ENCODE measurements at regions not wholly inside any gene's neighbourhood (a gene's known extent, or its start where the extent isn't known, plus 50 kb on each side); places are given as distances from the start of the nearest gene placed in this dataset.
"Not testable (repeated sequence)": the region's sequence is repeated elsewhere in the genome, so short reads cannot be mapped to it uniquely, and the experiment has no call there.

GRCh38 chrX:54615109-54615508, 85.1 kb downstream of the GNL3L start:
- DNase-seq (ENCODE audit: low read depth in 2 of 2), result no peak

GRCh38 chrX:54633641-54634040, 103.6 kb downstream of the GNL3L start:
- DNase-seq (ENCODE audit: low read depth in 2 of 2), result no peak

- DNase-seq (ENCODE audit: low read depth in 2 of 2), result no peak
Observed at GRCh38 chrX:54639018-54639345, 109.0 kb downstream of the GNL3L start.

GRCh38 chrX:54639346-54640102, 109.5 kb downstream of the GNL3L start:
- peak; percentile 92 to 93 for DNase-seq (ENCODE audit: low read depth in 2 of 2)

GRCh38 chrX:54640103-54640690, 110.2 kb downstream of the GNL3L start:
- DNase-seq (ENCODE audit: low read depth in 2 of 2), result no peak

- DNase-seq (ENCODE audit: low read depth in 2 of 2), result no peak
Observed at GRCh38 chrX:54640736-54641135, 110.7 kb downstream of the GNL3L start.

GRCh38 chrX:54641530-54641929, 111.5 kb downstream of the GNL3L start:
- DNase-seq (ENCODE audit: low read depth in 2 of 2), result no peak

- not testable (repeated sequence) for DNase-seq (ENCODE audit: low read depth in 2 of 2)
Observed at GRCh38 chrX:54647607-54648006, 117.6 kb downstream of the GNL3L start.

- no peak for DNase-seq (ENCODE audit: low read depth in 2 of 2)
Observed at GRCh38 chrX:54659547-54659946, 129.5 kb downstream of the GNL3L start.

GRCh38 chrX:54675762-54676161, 122.3 kb downstream of the ITIH6 start:
- DNase-seq (ENCODE audit: low read depth in 2 of 2), result no peak

- DNase-seq (ENCODE audit: low read depth in 2 of 2), result peak in 1 of 2 experiments; percentile 1
Observed at GRCh38 chrX:54695231-54695630, 102.8 kb downstream of the ITIH6 start.

GRCh38 chrX:54695816-54696487, 102.1 kb downstream of the ITIH6 start:
- no peak for DNase-seq (ENCODE audit: low read depth in 2 of 2)
